Progenitor cell of endocrine pancreas (in vitro differentiated cells): ENCODE measurements at regions not wholly inside any gene's neighbourhood (a gene's known extent, or its start where the extent isn't known, plus 50 kb on each side); places are given as distances from the start of the nearest gene placed in this dataset.

Experiments
- DNase-seq: peaks from one replicate; pipeline ENCODE4 v3.0.0; 2021; ENCODE audit warnings: low spot score; ENCODE audit not compliant: unreplicated experiment
- H3K27ac Mint-ChIP-seq: 2 replicates; pipeline ENCODE4 v1.8.0; 2021; ENCODE audit warnings: mild to moderate bottlenecking, moderate library complexity, mixed read lengths
- H3K27me3 Mint-ChIP-seq: 2 replicates; pipeline ENCODE4 v1.8.0; 2021; ENCODE audit warnings: mixed read lengths
- H3K36me3 Mint-ChIP-seq: 2 replicates; pipeline ENCODE4 v1.8.0; 2022; ENCODE audit warnings: mixed read lengths; ENCODE audit not compliant: insufficient read depth
- H3K4me1 Mint-ChIP-seq: 2 replicates; pipeline ENCODE4 v1.8.0; 2021; ENCODE audit warnings: low read depth, mixed read lengths
- H3K4me3 Mint-ChIP-seq: 2 replicates; pipeline ENCODE4 v1.8.0; 2021; ENCODE audit warnings: low read depth, mild to moderate bottlenecking, moderate library complexity, mixed read lengths
- H3K9me3 Mint-ChIP-seq: 2 replicates; pipeline ENCODE4 v1.8.0; 2021; ENCODE audit warnings: low read depth, mixed read lengths
- CTCF ChIP-seq: fragments of 200-600 bp; sonication (generic); IDR thresholded peaks from one replicate; pipeline ENCODE4 v1.5.0; 2021; ENCODE audit warnings: antibody characterized with exemption, mild to moderate bottlenecking; ENCODE audit not compliant: unreplicated experiment

GRCh38 chr5:4383102-4383501 is 757.0 kb upstream of the ADAMTS16 start:
- no peak for TF ChIP-seq CTCF
- Mint-ChIP-seq H3K4me3 (no peak overlapping the region), H3K4me1 (no peaks in the 10 kb centered on the region), H3K27ac (no peak overlapping the region), H3K9me3 (no peaks in the 10 kb centered on the region), H3K36me3 (no peaks in the 10 kb centered on the region), H3K27me3 (peaks cover 3% of the 10 kb centered on the region)
- DNase-seq = no peak

- no peak overlapping the region for H3K27ac Mint-ChIP-seq
- no peak for DNase-seq
- H3K4me1 Mint-ChIP-seq = no peaks in the 10 kb centered on the region
- H3K36me3 Mint-ChIP-seq = no peaks in the 10 kb centered on the region
- peaks cover 3% of the 10 kb centered on the region for H3K27me3 Mint-ChIP-seq
- H3K4me3 Mint-ChIP-seq = no peak overlapping the region
- no peaks in the 10 kb centered on the region for H3K9me3 Mint-ChIP-seq
- no peak for TF ChIP-seq CTCF
These were observed 756.5 kb upstream of the ADAMTS16 start for GRCh38 chr5:4383518-4384198.

- Mint-ChIP-seq H3K36me3 (no peaks in the 10 kb centered on the region), H3K4me1 (no peaks in the 10 kb centered on the region), H3K9me3 (no peaks in the 10 kb centered on the region), H3K27me3 (no peaks in the 10 kb centered on the region), H3K4me3 (no peak overlapping the region), H3K27ac (no peak overlapping the region)
- no peak for DNase-seq
- TF ChIP-seq CTCF = no peak
These were observed 755.5 kb upstream of the ADAMTS16 start for GRCh38 chr5:4384649-4385048.

GRCh38 chr5:4386152-4386551 is 754.0 kb upstream of the ADAMTS16 start:
- H3K36me3 Mint-ChIP-seq = no peaks in the 10 kb centered on the region
- H3K4me3 Mint-ChIP-seq = no peak overlapping the region
- no peak for DNase-seq
- no peak overlapping the region for H3K27ac Mint-ChIP-seq
- H3K9me3 Mint-ChIP-seq = no peaks in the 10 kb centered on the region
- H3K4me1 Mint-ChIP-seq = no peaks in the 10 kb centered on the region
- H3K27me3 Mint-ChIP-seq = no peaks in the 10 kb centered on the region
- TF ChIP-seq CTCF = no peak

GRCh38 chr5:4387290-4387689 is 752.8 kb upstream of the ADAMTS16 start:
- H3K27me3 Mint-ChIP-seq = no peaks in the 10 kb centered on the region
- DNase-seq = no peak

More at GRCh38 chr5:4387290-4387689, 752.8 kb upstream of the ADAMTS16 start:
- H3K4me3 Mint-ChIP-seq = no peak overlapping the region
- H3K9me3 Mint-ChIP-seq = no peaks in the 10 kb centered on the region
- H3K36me3 Mint-ChIP-seq = no peaks in the 10 kb centered on the region
- no peak overlapping the region for H3K27ac Mint-ChIP-seq
- no peak for TF ChIP-seq CTCF
- H3K4me1 Mint-ChIP-seq = no peaks in the 10 kb centered on the region
